ENCODE measurements at regions not wholly inside any gene's neighbourhood (a gene's known extent, or its start where the extent isn't known, plus 50 kb on each side); places are given as distances from the start of the nearest gene placed in this dataset.

DNA sequence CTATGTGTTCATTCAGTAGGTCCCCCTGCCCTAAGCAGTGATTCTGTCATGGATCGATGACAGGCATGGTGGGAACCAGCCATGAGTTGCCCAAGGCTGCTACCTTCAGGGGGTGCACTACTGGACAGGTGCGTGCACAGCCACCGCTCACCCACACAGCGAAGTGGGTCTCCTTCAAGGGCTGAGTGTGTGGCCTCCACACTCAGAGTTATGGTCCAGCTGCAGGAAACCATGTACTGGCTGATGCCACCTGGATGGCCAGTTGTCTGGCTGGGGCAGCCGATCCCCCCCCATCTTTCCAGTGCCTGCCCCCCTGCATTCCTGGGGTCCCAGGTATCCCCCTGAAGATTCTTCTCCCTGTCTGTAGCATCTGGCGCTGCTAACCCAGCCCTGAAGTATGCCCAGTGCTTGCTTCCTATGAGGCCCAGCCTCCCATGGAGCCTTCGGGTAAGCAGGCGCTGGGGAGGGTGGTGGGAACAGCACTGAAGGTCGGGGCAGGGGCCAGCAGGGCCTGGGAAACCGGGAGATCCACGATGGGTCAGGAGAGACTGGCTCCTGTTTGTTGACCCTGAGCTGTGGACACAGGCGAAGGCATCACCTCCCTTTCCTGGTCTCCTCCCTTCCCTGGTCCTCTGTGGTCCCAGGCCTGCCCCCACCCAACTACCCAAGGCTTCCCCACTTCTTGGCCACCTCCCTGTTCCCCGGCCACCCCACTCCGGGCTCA is 106.0 kb downstream of the VEGFA start:
- TF ChIP-seq CTCF (conservative IDR thresholded peaks at IDR 0.05; ENCODE audit: low read depth, low read length): no peak
- DNase-seq (ENCODE audit: low read depth): no peak
- H3K4me3 ChIP-seq (ENCODE audit: low read depth, low read length): no peak overlapping the region

- no peak for TF ChIP-seq CTCF (conservative IDR thresholded peaks at IDR 0.05; ENCODE audit: low read depth, low read length)
- no peak for DNase-seq (ENCODE audit: low read depth)
- no peak overlapping the region for H3K4me3 ChIP-seq (ENCODE audit: low read depth, low read length)
Observed at GRCh38 chr6:43874814-43875590, 105.0 kb downstream of the VEGFA start.

DNA sequence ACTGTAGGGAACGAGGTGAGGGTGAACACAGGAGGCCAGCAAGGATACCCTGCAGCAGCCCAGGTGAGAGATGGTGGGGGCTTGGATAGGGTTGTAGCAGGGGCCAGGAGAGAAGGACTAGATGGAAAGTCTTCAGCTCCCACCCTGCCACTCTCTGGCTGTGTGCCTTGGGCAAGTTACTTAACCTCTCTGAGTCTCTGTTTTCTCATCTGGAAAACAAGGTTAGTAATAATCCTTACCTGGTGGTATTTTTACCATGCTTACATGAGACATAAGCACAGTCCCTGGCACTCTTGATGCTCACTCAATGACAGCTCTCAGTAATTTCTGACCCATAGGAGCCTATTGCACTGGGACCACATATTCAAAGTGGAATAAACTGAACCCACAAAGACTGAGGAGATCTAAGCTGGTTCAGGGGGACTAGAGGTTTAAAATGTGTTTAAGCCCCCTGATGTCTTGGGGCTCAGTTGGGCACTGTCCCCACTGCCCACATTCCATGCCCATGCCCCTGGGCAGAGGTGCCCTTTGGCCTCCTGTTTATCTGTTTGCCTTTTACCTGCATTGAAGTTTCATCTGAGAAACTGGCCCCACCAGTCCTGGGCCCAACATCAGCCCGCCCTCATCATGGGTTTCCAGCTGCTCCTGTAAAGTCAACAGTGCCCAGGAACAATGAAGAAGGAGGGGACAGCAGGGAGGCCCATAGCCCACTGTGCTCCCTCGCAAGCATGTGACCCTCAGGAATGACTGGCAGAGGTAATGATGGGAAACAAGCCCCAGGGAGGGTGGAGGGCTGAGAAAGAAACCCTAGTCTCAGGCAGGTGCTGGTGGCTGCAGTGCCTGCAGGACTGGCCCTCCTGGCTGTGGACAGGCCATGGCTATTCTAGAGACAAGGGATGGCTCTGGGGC is 104.0 kb downstream of the VEGFA start:
- no peak for DNase-seq (ENCODE audit: low read depth)
- no peak for TF ChIP-seq CTCF (conservative IDR thresholded peaks at IDR 0.05; ENCODE audit: low read depth, low read length)
- no peak overlapping the region for H3K4me3 ChIP-seq (ENCODE audit: low read depth, low read length)

GRCh38 chr6:43871933-43872332 is 101.9 kb downstream of the VEGFA start:
- H3K4me3 ChIP-seq (ENCODE audit: low read depth, low read length): no peak overlapping the region
- no peak for TF ChIP-seq CTCF (conservative IDR thresholded peaks at IDR 0.05; ENCODE audit: low read depth, low read length)
- DNase-seq (ENCODE audit: low read depth): no peak

DNA sequence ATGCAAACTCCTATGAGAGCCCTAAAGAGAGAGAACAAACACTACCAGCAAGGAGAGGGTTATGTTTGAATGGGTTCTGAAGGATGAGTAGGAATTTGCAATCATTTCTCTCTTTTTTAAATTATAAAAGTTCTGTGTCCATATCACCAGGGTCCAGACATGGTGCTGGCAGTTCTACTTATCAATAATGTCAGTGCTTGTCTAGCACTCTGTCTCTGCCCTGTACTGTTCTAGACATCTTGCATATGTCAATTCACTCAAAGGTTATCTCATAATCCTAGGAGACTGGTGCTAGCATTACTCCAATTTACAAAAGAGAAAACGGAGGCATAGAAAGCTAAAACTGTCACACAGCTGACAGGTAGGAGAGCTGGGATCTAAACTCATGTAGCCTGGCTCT is 101.3 kb downstream of the VEGFA start:
- no peak for DNase-seq (ENCODE audit: low read depth)
- H3K4me3 ChIP-seq (ENCODE audit: low read depth, low read length): no peak overlapping the region
- no peak for TF ChIP-seq CTCF (conservative IDR thresholded peaks at IDR 0.05; ENCODE audit: low read depth, low read length)

- DNase-seq (ENCODE audit: low read depth): no peak
- H3K4me3 ChIP-seq (ENCODE audit: low read depth, low read length): no peak overlapping the region
- TF ChIP-seq CTCF (conservative IDR thresholded peaks at IDR 0.05; ENCODE audit: low read depth, low read length): no peak
Observed at GRCh38 chr6:43870660-43871061, 100.7 kb downstream of the VEGFA start.
